ENCODE measurements at regions not wholly inside any gene's neighbourhood (a gene's known extent, or its start where the extent isn't known, plus 50 kb on each side); places are given as distances from the start of the nearest gene placed in this dataset.

- Histone ChIP-seq H3K4me3 (peak overlapping the region; percentile 14), H3K27ac (no peak overlapping the region)
- DNase-seq (ENCODE audit: low spot score): no peak
- TF ChIP-seq CTCF (IDR thresholded peaks at IDR 0.05): no peak
Observed at GRCh38 chr2:83585250-83585649, 873.8 kb downstream of the SUCLG1 start.

- no peak overlapping the region for H3K27ac ChIP-seq
- H3K4me3 ChIP-seq: no peak overlapping the region
- TF ChIP-seq CTCF (IDR thresholded peaks at IDR 0.05): no peak
- DNase-seq (ENCODE audit: low spot score): no peak
Observed at GRCh38 chr2:83584672-83585071, 874.4 kb downstream of the SUCLG1 start.

DNA sequence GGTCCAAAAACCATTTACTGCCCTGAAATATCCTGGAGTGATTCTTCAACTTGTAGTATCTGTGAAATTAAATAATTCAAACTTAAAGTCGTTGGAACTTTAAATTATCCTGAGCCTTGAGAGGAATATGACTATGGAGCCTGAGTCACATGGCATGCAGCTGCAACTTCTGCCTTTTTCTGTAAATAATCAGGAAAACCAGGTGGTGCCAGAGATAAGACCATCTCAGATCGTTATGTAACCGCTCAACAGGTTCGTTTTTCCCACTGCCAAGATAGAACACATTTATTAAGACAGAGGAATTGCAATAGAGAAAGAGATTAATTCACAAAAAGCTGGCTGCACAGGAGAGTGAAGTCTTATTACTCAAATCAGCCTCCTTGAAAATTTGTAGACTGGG is 876.5 kb downstream of the SUCLG1 start:
- H3K27ac ChIP-seq: no peak overlapping the region
- DNase-seq (ENCODE audit: low spot score): no peak
- H3K4me3 ChIP-seq: no peak overlapping the region
- TF ChIP-seq CTCF (IDR thresholded peaks at IDR 0.05): no peak

DNA sequence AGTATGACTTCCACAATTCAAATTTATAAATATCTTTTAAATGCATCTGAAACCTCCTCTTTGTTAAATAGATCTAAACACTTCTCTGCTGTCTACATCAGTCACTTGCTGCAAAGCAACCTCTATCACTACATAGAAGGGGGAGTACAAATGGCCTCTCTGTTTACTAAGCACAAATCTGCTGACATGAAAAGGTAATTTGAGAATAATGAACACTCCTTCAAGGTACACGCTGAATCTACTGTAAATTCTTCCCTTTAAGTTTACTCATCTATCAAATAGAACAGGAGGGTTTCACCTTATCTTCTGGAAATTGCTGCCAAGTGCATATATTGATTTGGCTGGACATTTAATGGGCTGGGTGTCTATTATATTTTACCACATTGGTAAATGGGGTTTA is 879.6 kb downstream of the SUCLG1 start:
- TF ChIP-seq CTCF (IDR thresholded peaks at IDR 0.05): no peak
- no peak overlapping the region for H3K4me3 ChIP-seq
- no peak for DNase-seq (ENCODE audit: low spot score)
- H3K27ac ChIP-seq: no peak overlapping the region

DNA sequence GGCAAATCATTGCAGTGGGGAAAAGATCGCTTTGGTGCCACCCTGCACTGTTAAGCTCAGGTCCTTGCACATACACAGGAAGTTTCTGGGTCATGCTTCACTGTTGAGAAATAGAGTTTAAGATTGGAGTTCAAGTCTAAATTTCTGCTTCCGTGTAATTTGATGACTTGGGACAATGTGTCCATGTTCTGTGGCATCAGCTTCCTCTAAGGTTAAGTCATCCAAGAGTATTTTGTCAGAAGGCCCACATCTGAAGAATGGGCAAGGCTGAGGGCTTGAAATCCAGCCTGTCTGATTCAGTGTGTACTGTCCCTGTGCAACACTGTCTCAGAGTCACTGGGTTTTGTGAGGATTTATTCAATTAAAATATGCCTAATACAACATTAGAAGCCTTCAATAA is 880.7 kb downstream of the SUCLG1 start:
- TF ChIP-seq CTCF (IDR thresholded peaks at IDR 0.05): no peak
- DNase-seq (ENCODE audit: low spot score): no peak
- H3K27ac ChIP-seq: no peak overlapping the region
- H3K4me3 ChIP-seq: no peak overlapping the region

DNA sequence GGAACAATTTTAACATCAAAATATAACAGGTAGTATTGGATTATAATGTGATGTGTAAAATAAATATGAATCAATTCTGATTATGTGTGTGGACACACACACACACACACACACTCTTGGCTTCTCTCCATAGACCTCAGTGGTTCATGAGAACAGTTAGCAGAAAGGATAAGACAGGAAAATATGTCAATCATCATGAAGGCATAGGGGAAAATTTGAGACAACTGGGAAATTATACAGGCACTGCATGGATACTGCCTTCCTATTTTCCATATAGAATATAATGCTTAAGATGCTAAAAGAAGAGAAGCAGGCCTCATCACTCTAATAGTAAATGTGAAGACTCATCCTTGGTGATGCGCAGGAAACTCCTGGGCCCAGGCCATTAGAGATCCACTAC is 884.5 kb downstream of the SUCLG1 start:
- TF ChIP-seq CTCF (IDR thresholded peaks at IDR 0.05): no peak
- Histone ChIP-seq H3K4me3 (no peak overlapping the region), H3K27ac (no peak overlapping the region)
- no peak for DNase-seq (ENCODE audit: low spot score)

DNA sequence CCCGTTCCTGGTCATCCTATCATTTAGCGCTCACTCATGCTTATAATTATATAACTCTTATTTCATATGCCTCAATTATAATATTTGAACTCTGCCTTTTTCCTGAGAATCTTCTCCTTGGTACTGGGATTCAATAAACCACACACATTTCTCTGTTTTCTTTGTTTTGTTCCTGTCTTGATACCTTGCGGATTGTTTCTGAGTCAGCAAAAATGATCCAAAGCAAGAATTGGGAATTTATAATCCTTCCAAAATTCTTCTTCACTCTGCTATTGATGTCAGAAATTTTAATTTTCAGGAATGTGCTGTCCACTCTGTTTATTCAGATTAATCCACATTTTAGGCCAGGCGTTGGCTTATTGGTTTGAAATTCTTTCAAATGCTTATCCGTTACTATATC is 886.0 kb downstream of the SUCLG1 start:
- H3K4me3 ChIP-seq: no peak overlapping the region

More for the DNA sequence above, 886.0 kb downstream of the SUCLG1 start:
- DNase-seq (ENCODE audit: low spot score): no peak
- no peak for TF ChIP-seq CTCF (IDR thresholded peaks at IDR 0.05)
- H3K27ac ChIP-seq: no peak overlapping the region

Data from coronary artery (tissue), 2 donors.